GM23338 (cell line): ENCODE measurements at regions not wholly inside any gene's neighbourhood (a gene's known extent, or its start where the extent isn't known, plus 50 kb on each side); places are given as distances from the start of the nearest gene placed in this dataset.

Experiments
- ATAC-seq: fragments of 200-7000 bp; cut with Tn5 transposase; 3 replicates; pipeline ENCODE4 v1.9.1; 2020
- DNase-seq: peaks from one replicate; pipeline ENCODE4 v3.0.0-alpha.2; 2015; ENCODE audit warnings: low spot score
- H2AFZ ChIP-seq: fragments of 200-600 bp; sonication (generic); 2 replicates; pipeline ENCODE4 v1.8.0; 2016; ENCODE audit warnings: antibody characterized with exemption, mild to moderate bottlenecking, moderate library complexity
- H3F3A ChIP-seq: fragments of 200-600 bp; sonication (generic); replicated peaks from 2 replicates; pipeline ENCODE4 v1.8.0; 2017; ENCODE audit warnings: antibody characterized with exemption, mixed run types, low read depth
- H3K27ac ChIP-seq: fragments of 200-600 bp; sonication (generic); 2 replicates; pipeline ENCODE4 v1.6.1; 2016; ENCODE audit warnings: low read depth
- H3K27me3 ChIP-seq: fragments of 200-600 bp; sonication (generic); 2 replicates; pipeline ENCODE4 v1.8.0; 2016; ENCODE audit warnings: mild to moderate bottlenecking, mixed run types, moderate library complexity; ENCODE audit not compliant: insufficient read depth
- H3K36me3 ChIP-seq: fragments of 200-600 bp; sonication (generic); 2 replicates; pipeline ENCODE4 v1.8.0; 2016; ENCODE audit warnings: mild to moderate bottlenecking; ENCODE audit not compliant: insufficient read depth
- H3K4me1 ChIP-seq: fragments of 200-600 bp; sonication (generic); 2 replicates; pipeline ENCODE4 v1.8.0; 2016; ENCODE audit warnings: mild to moderate bottlenecking, moderate library complexity; ENCODE audit not compliant: insufficient read depth
- H3K4me2 ChIP-seq: fragments of 200-600 bp; sonication (generic); 2 replicates; pipeline ENCODE4 v1.7.1; 2017; ENCODE audit warnings: mixed run types
- H3K4me3 ChIP-seq: fragments of 200-600 bp; sonication (generic); 2 replicates; pipeline ENCODE4 v1.6.1; 2016; ENCODE audit warnings: mixed run types
- H3K79me2 ChIP-seq: fragments of 200-600 bp; sonication (generic); replicated peaks from 2 replicates; pipeline ENCODE4 v1.8.0; 2017; ENCODE audit warnings: mild to moderate bottlenecking; ENCODE audit not compliant: insufficient read depth
- H3K9me2 ChIP-seq: fragments of 200-600 bp; sonication (generic); 2 replicates; pipeline ENCODE4 v1.8.0; 2017; ENCODE audit not compliant: insufficient read depth
- H4K20me1 ChIP-seq: fragments of 200-600 bp; sonication (generic); replicated peaks from 2 replicates; pipeline ENCODE4 v1.8.0; 2017; ENCODE audit warnings: mild to moderate bottlenecking; ENCODE audit not compliant: insufficient read depth
- H3K27ac Mint-ChIP-seq: 2 replicates; pipeline ENCODE4 v1.8.0; 2020; ENCODE audit warnings: inconsistent platforms, mild to moderate bottlenecking, moderate library complexity, mixed read lengths
- H3K27me3 Mint-ChIP-seq: 3 replicates; pipeline ENCODE4 v1.8.0; 2022; ENCODE audit warnings: low read depth, mild to moderate bottlenecking, moderate library complexity, mixed read lengths, inconsistent platforms; ENCODE audit not compliant: insufficient read depth, poor library complexity
- H3K36me3 Mint-ChIP-seq: 3 replicates; pipeline ENCODE4 v1.8.0; 2021; ENCODE audit warnings: low read depth, mild to moderate bottlenecking, inconsistent platforms, moderate library complexity, mixed read lengths
- H3K4me1 Mint-ChIP-seq: 3 replicates; pipeline ENCODE4 v1.8.0; 2020; ENCODE audit warnings: mild to moderate bottlenecking, inconsistent platforms, mixed read lengths
- H3K4me3 Mint-ChIP-seq: 3 replicates; pipeline ENCODE4 v1.8.0; 2021; ENCODE audit warnings: moderate library complexity, mild to moderate bottlenecking, inconsistent platforms, mixed read lengths
- H3K9me3 Mint-ChIP-seq: 3 replicates; pipeline ENCODE4 v1.8.0; 2020; ENCODE audit warnings: moderate library complexity, mild to moderate bottlenecking, inconsistent platforms, mixed read lengths
- JUNB ChIP-seq: IDR thresholded peaks from one replicate; pipeline ENCODE4 v1.6.1; 2016; ENCODE audit warnings: antibody characterized with exemption; ENCODE audit not compliant: unreplicated experiment
- TF ChIP-seq, protein P1 (sequence below): fragments of 250-450 bp; sonication (Bioruptor Pico); IDR thresholded peaks from 2 replicates; pipeline ENCODE4 v1.5.0; 2020; ENCODE audit warnings: mild to moderate bottlenecking, moderate library complexity

DNA sequence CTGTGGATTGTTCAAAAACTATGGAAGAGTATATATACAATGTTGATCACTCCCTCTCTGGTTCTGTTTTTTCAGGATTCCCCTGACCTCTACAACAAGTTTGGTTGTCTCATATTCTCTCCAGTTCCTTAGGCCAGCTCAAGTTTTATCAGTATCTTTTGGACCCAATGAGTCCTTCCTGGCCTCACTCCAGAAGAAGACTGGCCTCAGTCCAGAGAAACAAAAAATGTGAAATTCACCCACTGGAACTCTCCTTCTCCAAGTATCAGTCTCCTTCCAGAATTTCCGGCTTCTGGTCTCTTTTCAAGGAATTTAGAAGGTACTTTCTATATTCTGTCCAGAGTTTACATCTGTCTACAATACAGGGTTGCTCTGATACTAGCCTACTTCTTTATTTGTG, 537.8 kb upstream of the FTMT start:
- Histone ChIP-seq H3K79me2 (no peaks in the 10 kb centered on the region), H4K20me1 (no peaks in the 10 kb centered on the region), H3K4me1 (no peaks in the 10 kb centered on the region)

More for the DNA sequence above, 537.8 kb upstream of the FTMT start:
- no peak for ATAC-seq
- Mint-ChIP-seq H3K4me1 (no peaks in the 10 kb centered on the region), H3K9me3 (peaks cover 2% of the 10 kb centered on the region; the same call in 1 of the 3 replicates), H3K27me3 (no peaks in the 10 kb centered on the region), H3K27ac (no peak overlapping the region), H3K4me3 (no peak overlapping the region), H3K36me3 (no peaks in the 10 kb centered on the region)
- no peaks in the 10 kb centered on the region for H3F3A ChIP-seq
- H3K36me3 ChIP-seq: no peaks in the 10 kb centered on the region
- no peak overlapping the region for H2AFZ ChIP-seq
- no peak overlapping the region for H3K4me3 ChIP-seq
- no peak for DNase-seq
- no peak overlapping the region for H3K4me2 ChIP-seq
- no peak for TF ChIP-seq JUNB
- TF ChIP-seq, protein P1, sequence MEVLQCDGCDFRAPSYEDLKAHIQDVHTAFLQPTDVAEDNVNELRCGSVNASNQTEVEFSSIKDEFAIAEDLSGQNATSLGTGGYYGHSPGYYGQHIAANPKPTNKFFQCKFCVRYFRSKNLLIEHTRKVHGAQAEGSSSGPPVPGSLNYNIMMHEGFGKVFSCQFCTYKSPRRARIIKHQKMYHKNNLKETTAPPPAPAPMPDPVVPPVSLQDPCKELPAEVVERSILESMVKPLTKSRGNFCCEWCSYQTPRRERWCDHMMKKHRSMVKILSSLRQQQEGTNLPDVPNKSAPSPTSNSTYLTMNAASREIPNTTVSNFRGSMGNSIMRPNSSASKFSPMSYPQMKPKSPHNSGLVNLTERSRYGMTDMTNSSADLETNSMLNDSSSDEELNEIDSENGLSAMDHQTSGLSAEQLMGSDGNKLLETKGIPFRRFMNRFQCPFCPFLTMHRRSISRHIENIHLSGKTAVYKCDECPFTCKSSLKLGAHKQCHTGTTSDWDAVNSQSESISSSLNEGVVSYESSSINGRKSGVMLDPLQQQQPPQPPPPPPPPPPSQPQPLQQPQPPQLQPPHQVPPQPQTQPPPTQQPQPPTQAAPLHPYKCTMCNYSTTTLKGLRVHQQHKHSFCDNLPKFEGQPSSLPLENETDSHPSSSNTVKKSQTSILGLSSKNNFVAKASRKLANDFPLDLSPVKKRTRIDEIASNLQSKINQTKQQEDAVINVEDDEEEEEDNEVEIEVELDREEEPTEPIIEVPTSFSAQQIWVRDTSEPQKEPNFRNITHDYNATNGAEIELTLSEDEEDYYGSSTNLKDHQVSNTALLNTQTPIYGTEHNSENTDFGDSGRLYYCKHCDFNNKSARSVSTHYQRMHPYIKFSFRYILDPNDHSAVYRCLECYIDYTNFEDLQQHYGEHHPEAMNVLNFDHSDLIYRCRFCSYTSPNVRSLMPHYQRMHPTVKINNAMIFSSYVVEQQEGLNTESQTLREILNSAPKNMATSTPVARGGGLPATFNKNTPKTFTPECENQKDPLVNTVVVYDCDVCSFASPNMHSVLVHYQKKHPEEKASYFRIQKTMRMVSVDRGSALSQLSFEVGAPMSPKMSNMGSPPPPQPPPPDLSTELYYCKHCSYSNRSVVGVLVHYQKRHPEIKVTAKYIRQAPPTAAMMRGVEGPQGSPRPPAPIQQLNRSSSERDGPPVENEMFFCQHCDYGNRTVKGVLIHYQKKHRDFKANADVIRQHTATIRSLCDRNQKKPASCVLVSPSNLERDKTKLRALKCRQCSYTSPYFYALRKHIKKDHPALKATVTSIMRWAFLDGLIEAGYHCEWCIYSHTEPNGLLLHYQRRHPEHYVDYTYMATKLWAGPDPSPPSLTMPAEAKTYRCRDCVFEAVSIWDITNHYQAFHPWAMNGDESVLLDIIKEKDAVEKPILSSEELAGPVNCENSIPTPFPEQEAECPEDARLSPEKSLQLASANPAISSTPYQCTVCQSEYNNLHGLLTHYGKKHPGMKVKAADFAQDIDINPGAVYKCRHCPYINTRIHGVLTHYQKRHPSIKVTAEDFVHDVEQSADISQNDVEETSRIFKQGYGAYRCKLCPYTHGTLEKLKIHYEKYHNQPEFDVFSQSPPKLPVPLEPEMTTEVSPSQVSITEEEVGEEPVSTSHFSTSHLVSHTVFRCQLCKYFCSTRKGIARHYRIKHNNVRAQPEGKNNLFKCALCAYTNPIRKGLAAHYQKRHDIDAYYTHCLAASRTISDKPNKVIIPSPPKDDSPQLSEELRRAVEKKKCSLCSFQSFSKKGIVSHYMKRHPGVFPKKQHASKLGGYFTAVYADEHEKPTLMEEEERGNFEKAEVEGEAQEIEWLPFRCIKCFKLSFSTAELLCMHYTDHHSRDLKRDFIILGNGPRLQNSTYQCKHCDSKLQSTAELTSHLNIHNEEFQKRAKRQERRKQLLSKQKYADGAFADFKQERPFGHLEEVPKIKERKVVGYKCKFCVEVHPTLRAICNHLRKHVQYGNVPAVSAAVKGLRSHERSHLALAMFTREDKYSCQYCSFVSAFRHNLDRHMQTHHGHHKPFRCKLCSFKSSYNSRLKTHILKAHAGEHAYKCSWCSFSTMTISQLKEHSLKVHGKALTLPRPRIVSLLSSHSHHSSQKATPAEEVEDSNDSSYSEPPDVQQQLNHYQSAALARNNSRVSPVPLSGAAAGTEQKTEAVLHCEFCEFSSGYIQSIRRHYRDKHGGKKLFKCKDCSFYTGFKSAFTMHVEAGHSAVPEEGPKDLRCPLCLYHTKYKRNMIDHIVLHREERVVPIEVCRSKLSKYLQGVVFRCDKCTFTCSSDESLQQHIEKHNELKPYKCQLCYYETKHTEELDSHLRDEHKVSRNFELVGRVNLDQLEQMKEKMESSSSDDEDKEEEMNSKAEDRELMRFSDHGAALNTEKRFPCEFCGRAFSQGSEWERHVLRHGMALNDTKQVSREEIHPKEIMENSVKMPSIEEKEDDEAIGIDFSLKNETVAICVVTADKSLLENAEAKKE (CRISPR knock-in tag): no peak
- no peak overlapping the region for H3K27ac ChIP-seq
- no peaks in the 10 kb centered on the region for H3K27me3 ChIP-seq
- H3K9me2 ChIP-seq: peaks cover 6% of the 10 kb centered on the region; the same call in 1 of the 2 replicates
